HCT116 (cell line): ENCODE measurements at regions not wholly inside any gene's neighbourhood (a gene's known extent, or its start where the extent isn't known, plus 50 kb on each side); places are given as distances from the start of the nearest gene placed in this dataset.

Source experiments
- ATAC-seq: fragments of 200-7000 bp; cut with Tn5 transposase; 2 replicates; pipeline ENCODE4 v1.9.1; 2020; ENCODE audit warnings: mild to moderate bottlenecking, moderate library complexity
- BruUV-seq: library from RNA; stranded (reverse); fragments of 400-500 nt; replicated peaks from 2 replicates; lab custom pipeline; 2021; lab: Mats Ljungman, UMichigan
- CTCF ChIA-PET: fragments of 300-600 bp; sonication (Branson Sonifier 250); formaldehyde crosslinking; loops from one replicate; lab custom pipeline; 2021; ENCODE audit warnings: antibody characterized with exemption; lab: Charles Lee
- POLR2A ChIA-PET: fragments of 300-600, 350-600 bp; sonication (Branson Sonifier 250); formaldehyde crosslinking; loops from one replicate; lab custom pipeline; 2021; ENCODE audit warnings: antibody characterized with exemption; lab: Charles Lee
- RAD21 ChIA-PET, 2 experiments: fragments of 300-600 bp; sonication (Branson Sonifier 250); formaldehyde crosslinking; loops; one replicate each; lab custom pipeline; 2023; ENCODE audit warnings: low total read pairs in 2 of 2; ENCODE audit not compliant: uncharacterized antibody in 2 of 2, unreplicated experiment in 2 of 2, low non-redundant PET in 1 of 2; lab: Charles Lee
- DNase-seq: peaks from one replicate; pipeline ENCODE4 v3.0.0-alpha.2; 2010; ENCODE audit warnings: low read depth, low spot score
- H2AFZ ChIP-seq: fragments of 200-600 bp; shearing (Covaris generic), sonication (generic); 2 replicates; pipeline ENCODE4 v1.6.1; 2017; ENCODE audit warnings: low read depth, mixed run types, mixed read lengths, antibody characterized with exemption, low read length; ENCODE audit not compliant: poor library complexity, severe bottlenecking
- H3K27ac ChIP-seq: 2 replicates; pipeline ENCODE4 v1.5.1; 2012; ENCODE audit warnings: low read depth, low read length
- H3K27me3 ChIP-seq: fragments of 200-600 bp; sonication (generic); 2 replicates; pipeline ENCODE4 v1.6.1; 2016; ENCODE audit warnings: mixed run types, low read length, mixed read lengths; ENCODE audit not compliant: insufficient read depth
- H3K36me3 ChIP-seq, 2 experiments: fragments of 200-500 bp in 1 of 2; fragments of 200-600 bp in 1 of 2; sonication (Bioruptor generic) in 1 of 2; sonication (generic) in 1 of 2; 2 replicates each; pipeline versions ENCODE4 v1.5.1 to v1.6.1; 2014 to 2016; ENCODE audit warnings: low read length in 2 of 2, inconsistent platforms in 1 of 2, mixed read lengths in 1 of 2, mixed run types in 1 of 2; ENCODE audit not compliant: insufficient read depth in 2 of 2, control insufficient read depth in 1 of 2
- H3K4me1 ChIP-seq, 2 experiments: fragments of 200-600 bp in 1 of 2; sonication (generic) in 1 of 2; 2 replicates each; pipeline versions ENCODE4 v1.5.1 to v1.6.1; 2012 to 2017; ENCODE audit warnings: low read length in 2 of 2, inconsistent platforms in 1 of 2, mild to moderate bottlenecking in 1 of 2, mixed read lengths in 1 of 2, mixed run types in 1 of 2, moderate library complexity in 1 of 2; ENCODE audit not compliant: insufficient read depth in 2 of 2, control insufficient read depth in 1 of 2
- H3K4me2 ChIP-seq: fragments of 200-600 bp; sonication (generic); 2 replicates; pipeline ENCODE4 v1.6.1; 2017; ENCODE audit warnings: mixed run types, low read length, mixed read lengths
- H3K4me3 ChIP-seq, 2 experiments: fragments of 200-600 bp in 1 of 2; sonication (generic) in 1 of 2; replicated peaks in 1 of 2; 2 replicates each; pipeline ENCODE4 v1.5.1; 2011 to 2016; ENCODE audit warnings: low read length in 2 of 2, control low read depth in 1 of 2, low read depth in 1 of 2, mild to moderate bottlenecking in 1 of 2, mixed read lengths in 1 of 2, mixed run types in 1 of 2
- H3K79me2 ChIP-seq: fragments of 200-600 bp; sonication (generic); 2 replicates; pipeline ENCODE4 v1.6.1; 2017; ENCODE audit warnings: mild to moderate bottlenecking, mixed run types, low read length, moderate library complexity, mixed read lengths; ENCODE audit not compliant: insufficient read depth
- H3K9ac ChIP-seq: fragments of 200-600 bp; sonication (generic); 2 replicates; pipeline ENCODE4 v1.6.1; 2016; ENCODE audit warnings: low read length, mixed read lengths
- H3K9me2 ChIP-seq: fragments of 200-600 bp; sonication (generic), shearing (Covaris generic); 2 replicates; pipeline ENCODE4 v1.6.1; 2017; ENCODE audit warnings: mixed run types, mild to moderate bottlenecking, moderate library complexity; ENCODE audit not compliant: insufficient read depth
- H3K9me3 ChIP-seq, 2 experiments: fragments of 200-500 bp in 1 of 2; fragments of 200-600 bp in 1 of 2; sonication (Bioruptor generic) in 1 of 2; sonication (generic) in 1 of 2; 2 replicates each; pipeline ENCODE4 v1.6.1; 2014 to 2017; ENCODE audit warnings: low read length in 2 of 2, mixed read lengths in 2 of 2, inconsistent platforms in 1 of 2, low read depth in 1 of 2, mild to moderate bottlenecking in 1 of 2, mixed run types in 1 of 2, moderate library complexity in 1 of 2; ENCODE audit not compliant: control insufficient read depth in 1 of 2, insufficient read depth in 1 of 2
- H4K20me1 ChIP-seq: fragments of 200-600 bp; sonication (generic), shearing (Covaris generic); 2 replicates; pipeline ENCODE4 v1.6.1; 2017; ENCODE audit warnings: mixed run types, mild to moderate bottlenecking, moderate library complexity; ENCODE audit not compliant: insufficient read depth
- CBX3 ChIP-seq: IDR thresholded peaks from 2 replicates; pipeline ENCODE4 v1.6.1; 2012; ENCODE audit warnings: low read depth
- EGR1 ChIP-seq: IDR thresholded peaks from 2 replicates; pipeline ENCODE4 v1.6.1; 2012; ENCODE audit warnings: low read depth
- EZH2phosphoT487 ChIP-seq: fragments of 200-600 bp; IDR thresholded peaks from 2 replicates; pipeline ENCODE4 v1.6.1; 2018; ENCODE audit warnings: antibody characterized with exemption, borderline replicate concordance
- JUND ChIP-seq: IDR thresholded peaks from 2 replicates; pipeline ENCODE4 v1.6.1; 2012
- POLR2A ChIP-seq: IDR thresholded peaks from 2 replicates; pipeline ENCODE4 v1.7.0; 2011; ENCODE audit warnings: borderline replicate concordance; ENCODE audit not compliant: insufficient read depth, insufficient read length; ENCODE audit errors: extremely low read depth
- POLR2AphosphoS5 ChIP-seq: IDR thresholded peaks from 2 replicates; pipeline ENCODE4 v1.6.1; 2011; ENCODE audit warnings: mild to moderate bottlenecking, low read depth, low read length, moderate library complexity
- RAD21 ChIP-seq: IDR thresholded peaks from 2 replicates; pipeline ENCODE4 v1.6.1; 2012; ENCODE audit warnings: low read depth, mild to moderate bottlenecking
- SIN3A ChIP-seq: IDR thresholded peaks from 2 replicates; pipeline ENCODE4 v1.6.1; 2012; ENCODE audit warnings: low read depth
- SP1 ChIP-seq: IDR thresholded peaks from 2 replicates; pipeline ENCODE4 v1.6.1; 2012; ENCODE audit warnings: low read depth
- SRF ChIP-seq: IDR thresholded peaks from 2 replicates; pipeline ENCODE4 v1.6.1; 2012; ENCODE audit warnings: low read depth
- TCF7L2 ChIP-seq: IDR thresholded peaks from 2 replicates; pipeline ENCODE4 v1.7.0; 2011; ENCODE audit warnings: borderline replicate concordance, inconsistent platforms; ENCODE audit not compliant: insufficient read depth, insufficient read length; ENCODE audit errors: extremely low read depth
- YY1 ChIP-seq: IDR thresholded peaks from 2 replicates; pipeline ENCODE4 v1.6.1; 2011; ENCODE audit warnings: low read length, low read depth, moderate library complexity, mild to moderate bottlenecking; ENCODE audit not compliant: insufficient replicate concordance; ENCODE audit errors: extremely low read depth
- ZFX ChIP-seq: fragments of 450-650 bp; IDR thresholded peaks from 2 replicates; pipeline ENCODE4 v1.6.1; 2017
- ZNF274 ChIP-seq: fragments of 200-500 bp; sonication (Bioruptor generic); IDR thresholded peaks from 2 replicates; pipeline ENCODE4 v1.6.1; 2014; ENCODE audit warnings: mild to moderate bottlenecking, low read depth, low read length, inconsistent platforms
- intact Hi-C: fragments of 100-400 bp; cut with micrococcal nuclease; formaldehyde crosslinking; loops from 2 replicates; pipeline ENCODE4 v1.10.0; 2022
- TF ChIP-seq, protein P1 (sequence below): IDR thresholded peaks from 2 replicates; pipeline ENCODE4 v1.6.1; 2012
- TF ChIP-seq, protein P2 (sequence below), 3 experiments: fragments of 200-600 bp in 1 of 3; sonication (generic) in 1 of 3; IDR thresholded peaks in 2 of 3; conservative IDR thresholded peaks in 1 of 3; 2 replicates each; pipeline ENCODE4 v1.5.1; 2012 to 2017; ENCODE audit warnings: low read depth in 2 of 3, low read length in 2 of 3, antibody characterized with exemption in 1 of 3, borderline replicate concordance in 1 of 3, control low read depth in 1 of 3, mild to moderate bottlenecking in 1 of 3, mixed read lengths in 1 of 3, mixed run types in 1 of 3, moderate library complexity in 1 of 3; ENCODE audit not compliant: insufficient read depth in 1 of 3
- TF ChIP-seq, protein P3 (sequence below): IDR thresholded peaks from 2 replicates; pipeline ENCODE4 v1.6.1; 2012

DNA sequence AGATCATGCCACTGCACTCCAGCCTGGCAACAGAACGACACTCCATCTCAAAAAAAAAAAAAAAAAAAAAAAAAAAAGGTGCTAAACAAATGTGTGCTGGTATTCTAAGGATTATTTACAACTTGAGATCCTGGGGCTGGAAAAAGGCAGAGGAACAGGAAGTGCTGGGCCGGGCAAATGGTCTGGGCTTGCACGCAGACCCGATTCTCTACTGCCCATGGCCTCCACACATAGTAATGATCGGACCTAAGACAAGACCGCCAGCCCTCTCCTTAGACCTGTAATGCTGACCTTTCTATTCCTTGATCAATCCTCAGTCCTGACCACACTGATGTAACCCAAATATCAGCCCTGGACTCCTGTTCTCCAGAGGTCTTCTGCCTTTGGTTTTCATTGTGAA, 67.8 kb downstream of the EFNB1 start:
- DNase-seq: no peak
- no TSS peak for BruUV-seq
- ChIA-PET CTCF (no interaction called here), POLR2A (no interaction called here), RAD21 (no interaction called here)
- TF ChIP-seq SP1 (no peak), CBX3 (no peak), JUND (no peak), SRF (no peak), EZH2phosphoT487 (no peak), EGR1 (no peak), ZFX (no peak), YY1 (no peak), RAD21 (no peak), SIN3A (no peak), POLR2AphosphoS5 (no peak), POLR2A (no peak), ZNF274 (no peak), TCF7L2 (no peak)
- TF ChIP-seq, protein P1, sequence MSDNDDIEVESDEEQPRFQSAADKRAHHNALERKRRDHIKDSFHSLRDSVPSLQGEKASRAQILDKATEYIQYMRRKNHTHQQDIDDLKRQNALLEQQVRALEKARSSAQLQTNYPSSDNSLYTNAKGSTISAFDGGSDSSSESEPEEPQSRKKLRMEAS: no peak
- TF ChIP-seq, protein P2, sequence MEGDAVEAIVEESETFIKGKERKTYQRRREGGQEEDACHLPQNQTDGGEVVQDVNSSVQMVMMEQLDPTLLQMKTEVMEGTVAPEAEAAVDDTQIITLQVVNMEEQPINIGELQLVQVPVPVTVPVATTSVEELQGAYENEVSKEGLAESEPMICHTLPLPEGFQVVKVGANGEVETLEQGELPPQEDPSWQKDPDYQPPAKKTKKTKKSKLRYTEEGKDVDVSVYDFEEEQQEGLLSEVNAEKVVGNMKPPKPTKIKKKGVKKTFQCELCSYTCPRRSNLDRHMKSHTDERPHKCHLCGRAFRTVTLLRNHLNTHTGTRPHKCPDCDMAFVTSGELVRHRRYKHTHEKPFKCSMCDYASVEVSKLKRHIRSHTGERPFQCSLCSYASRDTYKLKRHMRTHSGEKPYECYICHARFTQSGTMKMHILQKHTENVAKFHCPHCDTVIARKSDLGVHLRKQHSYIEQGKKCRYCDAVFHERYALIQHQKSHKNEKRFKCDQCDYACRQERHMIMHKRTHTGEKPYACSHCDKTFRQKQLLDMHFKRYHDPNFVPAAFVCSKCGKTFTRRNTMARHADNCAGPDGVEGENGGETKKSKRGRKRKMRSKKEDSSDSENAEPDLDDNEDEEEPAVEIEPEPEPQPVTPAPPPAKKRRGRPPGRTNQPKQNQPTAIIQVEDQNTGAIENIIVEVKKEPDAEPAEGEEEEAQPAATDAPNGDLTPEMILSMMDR (IDR thresholded peaks at IDR 0.05 in 2 of 3, conservative IDR thresholded peaks at IDR 0.05 in 1 of 3; ENCODE audit: borderline replicate concordance in 1 of 3, insufficient read depth in 1 of 3, low read depth in 2 of 3, low read length in 2 of 3): no peak
- TF ChIP-seq, protein P3, sequence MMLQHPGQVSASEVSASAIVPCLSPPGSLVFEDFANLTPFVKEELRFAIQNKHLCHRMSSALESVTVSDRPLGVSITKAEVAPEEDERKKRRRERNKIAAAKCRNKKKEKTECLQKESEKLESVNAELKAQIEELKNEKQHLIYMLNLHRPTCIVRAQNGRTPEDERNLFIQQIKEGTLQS: no peak
- Histone ChIP-seq H4K20me1 (no peaks in the 10 kb centered on the region), H3K4me2 (no peak overlapping the region), H3K9me3 (no peaks in the 10 kb centered on the region), H3K27me3 (no peaks in the 10 kb centered on the region), H3K9me2 (no peaks in the 10 kb centered on the region), H3K9ac (no peak overlapping the region), H2AFZ (no peak overlapping the region), H3K36me3 (no peaks in the 10 kb centered on the region), H3K27ac (no peak overlapping the region), H3K4me3 (no peak overlapping the region), H3K79me2 (no peaks in the 10 kb centered on the region), H3K4me1 (peaks cover 0 to 6% of the 10 kb centered on the region in 2 experiments; a peak in 1 of 4 replicates)
- no peak for ATAC-seq
- intact Hi-C loops: no loop called here
